HUES48 (cell line): ENCODE measurements at regions not wholly inside any gene's neighbourhood (a gene's known extent, or its start where the extent isn't known, plus 50 kb on each side); places are given as distances from the start of the nearest gene placed in this dataset.

Experiments
- H3K27ac ChIP-seq: one replicate; pipeline ENCODE4 v1.7.0; 2013; ENCODE audit warnings: low read depth, low read length, inconsistent platforms
- H3K27me3 ChIP-seq: 2 replicates; pipeline ENCODE4 v1.6.1; 2013; ENCODE audit warnings: mild to moderate bottlenecking, low read length; ENCODE audit not compliant: control insufficient read depth, insufficient read depth
- H3K36me3 ChIP-seq: 2 replicates; pipeline ENCODE4 v1.6.1; 2013; ENCODE audit warnings: low read length; ENCODE audit not compliant: control insufficient read depth, insufficient read depth
- H3K4me1 ChIP-seq: 2 replicates; pipeline ENCODE4 v1.6.1; 2013; ENCODE audit warnings: mild to moderate bottlenecking, low read length; ENCODE audit not compliant: control insufficient read depth, insufficient read depth
- H3K4me3 ChIP-seq: 2 replicates; pipeline ENCODE4 v1.5.1; 2013; ENCODE audit warnings: mild to moderate bottlenecking, low read depth, low read length
- H3K9ac ChIP-seq: 2 replicates; pipeline ENCODE4 v1.6.1; 2013; ENCODE audit warnings: mild to moderate bottlenecking, low read depth, low read length, moderate library complexity
- H3K9me3 ChIP-seq: 2 replicates; pipeline ENCODE4 v1.6.1; 2013; ENCODE audit warnings: low read length; ENCODE audit not compliant: control insufficient read depth, insufficient read depth

GRCh38 chr2:63755965-63756364 is 85.7 kb upstream of the UGP2 start:
- Histone ChIP-seq H3K4me1 (peaks cover 6% of the 10 kb centered on the region; the same call in 1 of the 2 replicates), H3K4me3 (no peak overlapping the region), H3K27me3 (no peaks in the 10 kb centered on the region), H3K27ac (no peak overlapping the region), H3K9ac (no peak overlapping the region), H3K9me3 (no peaks in the 10 kb centered on the region), H3K36me3 (no peaks in the 10 kb centered on the region)

DNA sequence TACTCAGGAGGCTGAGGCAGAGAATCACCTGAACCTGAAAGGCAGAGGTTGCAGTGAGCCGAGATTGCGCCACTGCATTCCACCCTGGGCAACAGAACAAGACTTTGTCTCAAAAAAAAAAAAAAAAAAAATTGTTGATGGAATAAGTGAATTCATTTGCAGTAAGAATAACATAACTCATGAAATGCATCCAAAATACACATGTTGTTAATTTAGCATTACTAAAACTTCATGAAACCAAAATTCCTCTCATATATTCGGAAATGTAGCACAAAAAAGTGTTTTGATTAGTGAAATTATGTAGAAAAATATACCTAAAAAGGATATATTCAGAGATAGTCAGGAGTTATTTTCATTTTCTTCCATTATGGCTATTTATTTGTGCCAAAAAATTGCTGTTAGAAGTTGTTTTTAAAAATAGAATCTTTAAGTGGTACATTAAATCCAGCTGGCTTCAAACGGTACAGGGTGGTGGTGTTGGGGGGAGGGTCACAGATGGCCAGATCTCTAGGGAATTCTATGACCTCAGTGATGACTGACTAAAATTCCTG is 78.2 kb upstream of the UGP2 start:
- peaks cover 7% of the 10 kb centered on the region; the same call in 1 of the 2 replicates for H3K9me3 ChIP-seq
- H3K4me3 ChIP-seq, result no peak overlapping the region
- H3K36me3 ChIP-seq, result no peaks in the 10 kb centered on the region
- H3K27ac ChIP-seq, result peak overlapping the region; percentile 84
- H3K4me1 ChIP-seq, result peaks cover 25% of the 10 kb centered on the region
- H3K9ac ChIP-seq, result no peak overlapping the region
- no peaks in the 10 kb centered on the region for H3K27me3 ChIP-seq

GRCh38 chr2:63764630-63765029 is 77.1 kb upstream of the UGP2 start:
- Histone ChIP-seq H3K4me3 (peak overlapping the region; percentile 21; the same call in 1 of the 2 replicates), H3K27ac (peak overlapping the region; percentile 86), H3K27me3 (no peaks in the 10 kb centered on the region)

DNA sequence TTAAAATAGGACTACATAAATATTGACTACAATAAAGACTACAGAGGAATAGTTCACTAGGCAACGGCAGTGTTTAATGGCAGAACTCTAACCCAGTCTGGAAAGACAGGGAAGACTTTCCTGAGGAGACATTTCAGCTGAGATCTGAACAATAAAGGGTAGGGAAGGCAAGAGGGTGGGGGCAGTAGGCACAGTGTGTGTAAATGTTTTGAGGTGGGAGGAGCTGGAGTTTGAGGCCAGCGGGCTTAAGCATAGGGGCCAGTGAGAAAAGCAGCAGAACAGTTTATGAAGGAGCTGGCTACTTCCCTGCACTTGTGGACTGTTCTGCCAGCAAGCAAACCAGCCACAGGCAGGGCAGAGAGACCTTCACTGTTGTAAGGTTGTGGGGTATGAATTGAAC is 76.6 kb upstream of the UGP2 start:
- no peak overlapping the region for H3K9ac ChIP-seq
- H3K4me3 ChIP-seq, result peak overlapping the region; percentile 21; the same call in 1 of the 2 replicates
- no peaks in the 10 kb centered on the region for H3K36me3 ChIP-seq

More at GRCh38 chr2:63764630-63765029, 77.1 kb upstream of the UGP2 start:
- Histone ChIP-seq H3K9ac (no peak overlapping the region), H3K9me3 (peaks cover 7% of the 10 kb centered on the region; the same call in 1 of the 2 replicates), H3K36me3 (no peaks in the 10 kb centered on the region), H3K4me1 (peaks cover 25% of the 10 kb centered on the region)

DNA sequence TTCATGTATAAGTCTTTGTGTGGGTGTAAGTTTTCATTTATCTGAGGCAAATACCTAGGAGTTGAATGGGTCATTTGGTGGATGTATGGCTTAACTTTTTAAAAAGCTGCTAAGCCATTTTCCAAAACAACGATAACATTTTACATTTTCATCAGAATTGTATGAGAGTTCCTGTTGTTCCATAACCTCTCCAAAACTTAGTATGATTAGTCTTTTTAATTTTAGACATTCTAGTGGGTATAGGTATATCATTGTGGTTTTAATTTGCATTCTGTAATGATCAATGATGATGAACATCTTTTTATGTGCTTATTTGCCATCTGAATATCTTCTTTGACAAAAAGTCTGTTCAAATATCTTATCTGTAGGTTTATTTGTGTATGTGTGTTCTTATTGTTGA is 74.4 kb upstream of the UGP2 start:
- H3K27me3 ChIP-seq, result no peaks in the 10 kb centered on the region
- H3K36me3 ChIP-seq, result no peaks in the 10 kb centered on the region
- no peak overlapping the region for H3K4me3 ChIP-seq
- H3K9ac ChIP-seq, result no peak overlapping the region
- peaks cover 11% of the 10 kb centered on the region; the same call in 1 of the 2 replicates for H3K9me3 ChIP-seq
- H3K27ac ChIP-seq, result no peak overlapping the region
- H3K4me1 ChIP-seq, result peaks cover 25% of the 10 kb centered on the region

More for the DNA sequence above, 76.6 kb upstream of the UGP2 start:
- Histone ChIP-seq H3K4me1 (peaks cover 25% of the 10 kb centered on the region), H3K27me3 (no peaks in the 10 kb centered on the region), H3K27ac (peak overlapping the region; percentile 86), H3K9me3 (peaks cover 7% of the 10 kb centered on the region; the same call in 1 of the 2 replicates)

DNA sequence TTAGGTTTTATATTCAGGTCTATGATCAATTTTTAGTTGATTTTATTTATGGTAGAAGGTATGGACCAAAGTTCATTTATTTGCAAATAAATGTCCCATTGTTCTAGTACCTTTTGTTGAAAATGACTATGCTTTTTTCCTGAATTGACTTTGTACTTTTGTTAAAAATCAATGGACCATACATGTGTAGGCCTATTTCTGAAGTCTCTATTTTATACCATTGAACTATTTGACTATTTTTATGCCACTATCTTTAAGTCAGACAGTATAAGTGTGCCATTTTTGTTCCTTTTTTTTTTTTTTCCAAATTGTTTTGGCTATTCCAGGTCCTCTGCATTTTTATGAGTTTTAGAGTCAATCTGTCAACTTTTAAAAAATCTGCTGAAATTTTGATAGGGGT is 73.6 kb upstream of the UGP2 start:
- no peak overlapping the region for H3K9ac ChIP-seq
- no peaks in the 10 kb centered on the region for H3K27me3 ChIP-seq
- no peaks in the 10 kb centered on the region for H3K36me3 ChIP-seq
- H3K4me3 ChIP-seq, result no peak overlapping the region
- peaks cover 25% of the 10 kb centered on the region for H3K4me1 ChIP-seq
- peaks cover 11% of the 10 kb centered on the region; the same call in 1 of the 2 replicates for H3K9me3 ChIP-seq
- H3K27ac ChIP-seq, result no peak overlapping the region

DNA sequence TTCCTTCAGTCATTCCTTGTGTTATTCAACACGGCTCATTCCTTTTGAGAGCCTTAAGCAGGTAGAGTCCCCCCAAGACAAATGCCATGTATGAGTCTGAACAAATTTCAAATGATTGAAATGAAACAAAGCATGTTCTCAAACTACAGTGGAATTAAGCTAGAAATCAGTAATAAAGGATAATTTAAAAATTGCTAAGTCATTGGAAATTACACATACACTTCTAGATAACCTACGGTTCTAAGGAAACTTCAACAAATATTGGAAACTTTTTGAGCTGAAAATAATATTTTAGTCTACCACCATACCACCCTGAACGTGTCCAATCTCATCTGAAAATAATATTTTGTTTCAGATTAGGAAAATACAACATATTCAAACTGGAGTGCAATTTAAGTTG is 71.8 kb upstream of the UGP2 start:
- Histone ChIP-seq H3K27me3 (no peaks in the 10 kb centered on the region), H3K9me3 (peaks cover 11% of the 10 kb centered on the region; the same call in 1 of the 2 replicates), H3K9ac (no peak overlapping the region), H3K4me1 (peaks cover 9% of the 10 kb centered on the region), H3K4me3 (no peak overlapping the region), H3K36me3 (no peaks in the 10 kb centered on the region), H3K27ac (no peak overlapping the region)

DNA sequence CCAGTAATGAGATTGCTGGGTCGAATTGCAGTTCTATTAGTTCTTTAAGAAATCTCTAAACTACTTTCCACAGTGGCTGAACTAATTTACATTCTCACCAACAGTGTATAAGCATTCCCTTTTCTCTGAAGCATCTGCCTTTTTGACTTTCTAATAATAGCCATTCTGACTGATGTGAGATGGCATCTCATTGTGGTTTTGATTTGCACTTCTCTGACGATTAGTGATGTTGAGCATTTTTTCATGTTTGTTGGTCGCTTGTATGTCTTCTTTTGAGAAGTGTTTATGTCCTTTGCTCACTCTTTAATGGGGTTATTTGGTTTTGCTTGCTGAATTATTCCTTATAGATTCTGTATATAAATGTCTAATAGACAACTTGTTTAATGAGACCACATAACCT is 69.6 kb upstream of the UGP2 start:
- no peaks in the 10 kb centered on the region for H3K36me3 ChIP-seq
- peaks cover 10% of the 10 kb centered on the region; the same call in 1 of the 2 replicates for H3K9me3 ChIP-seq
- no peak overlapping the region for H3K27ac ChIP-seq
- no peak overlapping the region for H3K9ac ChIP-seq
- H3K4me1 ChIP-seq, result no peaks in the 10 kb centered on the region
- no peaks in the 10 kb centered on the region for H3K27me3 ChIP-seq
- no peak overlapping the region for H3K4me3 ChIP-seq

GRCh38 chr2:63775191-63775590 is 66.5 kb upstream of the UGP2 start:
- H3K27ac ChIP-seq, result no peak overlapping the region
- no peaks in the 10 kb centered on the region for H3K27me3 ChIP-seq
- H3K4me1 ChIP-seq, result peaks cover 13% of the 10 kb centered on the region
- no peak overlapping the region for H3K4me3 ChIP-seq
- no peak overlapping the region for H3K9ac ChIP-seq
- 0 out of 2 replicates have a peak, but pooled peaks cover 3% of the 10 kb centered on the region for H3K9me3 ChIP-seq
- no peaks in the 10 kb centered on the region for H3K36me3 ChIP-seq

DNA sequence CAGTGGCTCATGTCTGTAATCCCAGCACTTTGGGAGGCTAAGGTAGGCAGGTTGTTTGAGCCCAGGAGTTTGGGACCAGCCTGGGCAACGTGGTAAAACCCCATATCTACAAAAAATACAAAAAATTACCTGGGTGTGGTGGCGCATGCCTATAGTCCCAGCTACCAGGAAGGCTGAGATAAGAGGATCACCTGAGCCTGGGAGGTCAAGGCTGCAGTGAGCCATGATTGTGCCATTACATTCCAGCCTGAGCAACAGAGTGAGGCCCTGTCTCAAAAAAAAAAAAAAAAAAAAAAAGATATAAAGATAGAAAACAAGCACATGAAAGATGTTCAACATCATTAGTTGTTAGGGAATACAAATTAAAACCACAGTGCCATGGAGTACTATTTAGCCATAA is 65.3 kb upstream of the UGP2 start:
- 0 out of 2 replicates have a peak, but pooled peaks cover 3% of the 10 kb centered on the region for H3K9me3 ChIP-seq

DNA sequence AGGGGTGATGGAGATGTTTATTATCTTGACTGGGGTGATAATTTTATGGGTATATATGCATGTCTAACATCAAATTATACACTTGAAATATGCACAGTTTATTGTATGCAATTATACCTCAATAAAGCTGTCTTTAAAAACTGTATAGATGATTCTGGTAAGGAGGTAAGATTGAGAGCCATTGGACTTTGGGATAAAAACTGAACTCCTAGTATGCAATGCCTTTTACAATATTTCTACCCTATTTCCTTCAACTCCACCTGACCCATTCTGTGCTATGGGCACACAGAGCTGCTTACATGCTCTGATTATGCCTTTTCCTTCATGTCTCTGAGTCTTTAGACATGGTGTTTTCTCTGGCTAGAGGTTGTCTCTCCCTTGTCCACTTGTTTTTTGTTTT is 63.9 kb upstream of the UGP2 start:
- H3K9ac ChIP-seq, result no peak overlapping the region
- no peak overlapping the region for H3K27ac ChIP-seq
- H3K4me1 ChIP-seq, result peaks cover 38% of the 10 kb centered on the region
- H3K9me3 ChIP-seq, result no peaks in the 10 kb centered on the region
- no peak overlapping the region for H3K4me3 ChIP-seq
- H3K27me3 ChIP-seq, result no peaks in the 10 kb centered on the region
- H3K36me3 ChIP-seq, result no peaks in the 10 kb centered on the region

More for the DNA sequence above, 65.3 kb upstream of the UGP2 start:
- Histone ChIP-seq H3K27me3 (no peaks in the 10 kb centered on the region), H3K9ac (no peak overlapping the region), H3K27ac (no peak overlapping the region), H3K36me3 (no peaks in the 10 kb centered on the region), H3K4me3 (no peak overlapping the region), H3K4me1 (peaks cover 25% of the 10 kb centered on the region)
